B cell (primary cell): ENCODE measurements at regions not wholly inside any gene's neighbourhood (a gene's known extent, or its start where the extent isn't known, plus 50 kb on each side); places are given as distances from the start of the nearest gene placed in this dataset.

Source experiments
- ATAC-seq: fragments of 200-7000 bp; cut with Tn5 transposase; one replicate; pipeline ENCODE4 v1.10.0; 2021; ENCODE audit warnings: low read depth, mild to moderate bottlenecking, moderate number of reproducible peaks, moderate library complexity
- CTCF ChIA-PET: fragments of 350-600 bp; sonication (Branson Sonifier 250); formaldehyde crosslinking; loops from one replicate; lab custom pipeline; 2021; ENCODE audit warnings: antibody characterized with exemption, inconsistent platforms; lab: Charles Lee
- POLR2A ChIA-PET: fragments of 350-600 bp; sonication (Branson Sonifier 250); formaldehyde crosslinking; loops from one replicate; lab custom pipeline; 2021; ENCODE audit warnings: antibody characterized with exemption; lab: Charles Lee
- DNase-seq: peaks from one replicate; pipeline ENCODE4 v3.0.0; 2013
- H2AFZ ChIP-seq: 2 replicates; pipeline ENCODE4 v1.6.1; 2012; ENCODE audit warnings: mild to moderate bottlenecking, low read depth, low read length; ENCODE audit not compliant: insufficient read depth, poor library complexity, severe bottlenecking
- H3K27ac ChIP-seq, 2 donors: 1 replicate in 1 of 2; 2 replicates in 1 of 2; pipeline ENCODE4 v1.5.1; 2012 to 2013; ENCODE audit warnings: low read length in 2 of 2, mild to moderate bottlenecking in 2 of 2, moderate library complexity in 1 of 2
- H3K27me3 ChIP-seq, 4 experiments: fragments of 200-600 bp in 1 of 4; sonication (generic) in 1 of 4; replicated peaks in 1 of 4; 1 replicate in 2 of 4; 2 replicates in 2 of 4; pipeline versions ENCODE4 v1.6.1 to v1.7.0; 2013 to 2016; ENCODE audit warnings: low read length in 3 of 4, mild to moderate bottlenecking in 2 of 4, mixed read lengths in 1 of 4, moderate library complexity in 1 of 4; ENCODE audit not compliant: insufficient read depth in 4 of 4, control insufficient read depth in 3 of 4; ENCODE audit errors: control extremely low read depth in 1 of 4
- H3K36me3 ChIP-seq, 2 experiments: replicated peaks in 1 of 2; 1 replicate in 1 of 2; 2 replicates in 1 of 2; pipeline versions ENCODE4 v1.6.1 to v1.7.1; 2013; ENCODE audit warnings: low read length in 1 of 2; ENCODE audit not compliant: insufficient read depth in 2 of 2, control insufficient read depth in 1 of 2; ENCODE audit errors: control extremely low read depth in 1 of 2, extremely low read depth in 1 of 2
- H3K4me1 ChIP-seq, 2 donors: fragments of 200-600 bp in 1 of 2; sonication (generic) in 1 of 2; 1 replicate in 1 of 2; 2 replicates in 1 of 2; pipeline versions ENCODE4 v1.5.1 to v1.6.1; 2013 to 2017; ENCODE audit warnings: low read length in 2 of 2; ENCODE audit not compliant: control insufficient read depth in 2 of 2, insufficient read depth in 2 of 2
- H3K4me2 ChIP-seq: replicated peaks from 2 replicates; pipeline ENCODE3; 2012; ENCODE audit warnings: mild to moderate bottlenecking, low read depth, low read length; ENCODE audit not compliant: poor library complexity, severe bottlenecking
- H3K4me3 ChIP-seq, 5 experiments: fragments of 200-600 bp in 1 of 5; sonication (generic) in 1 of 5; 1 replicate in 3 of 5; 2 replicates in 2 of 5; pipeline versions ENCODE4 v1.5.1 to v1.7.0; 2011 to 2016; ENCODE audit warnings: low read length in 4 of 5, mild to moderate bottlenecking in 4 of 5, low read depth in 2 of 5, control low read depth in 1 of 5, moderate library complexity in 1 of 5; ENCODE audit not compliant: insufficient read depth in 1 of 5; ENCODE audit errors: control extremely low read depth in 1 of 5, extremely low read depth in 1 of 5
- H3K79me2 ChIP-seq: fragments of 200-600 bp; sonication (generic); one replicate; pipeline ENCODE4 v1.6.0; 2016; ENCODE audit warnings: low read length; ENCODE audit not compliant: control insufficient read depth, insufficient read depth
- H3K9ac ChIP-seq: fragments of 200-600 bp; sonication (generic); 2 replicates; pipeline ENCODE4 v1.6.1; 2017; ENCODE audit warnings: mild to moderate bottlenecking, low read length, moderate library complexity
- H3K9me3 ChIP-seq, 3 donors: one replicate each; pipeline versions ENCODE4 v1.6.1 to v1.7.1; 2013; ENCODE audit warnings: low read length in 2 of 3; ENCODE audit not compliant: control insufficient read depth in 2 of 3, insufficient read depth in 1 of 3; ENCODE audit errors: control extremely low read depth in 1 of 3
- H4K20me1 ChIP-seq: 2 replicates; pipeline ENCODE4 v1.6.0; 2012; ENCODE audit warnings: mild to moderate bottlenecking, low read length; ENCODE audit not compliant: insufficient read depth, control insufficient read depth, poor library complexity, severe bottlenecking
- H3K27ac Mint-ChIP-seq: one replicate; pipeline ENCODE4 v1.8.0; 2021; ENCODE audit warnings: mixed read lengths
- H3K27me3 Mint-ChIP-seq: one replicate; pipeline ENCODE4 v1.8.0; 2021; ENCODE audit warnings: mixed read lengths
- H3K4me1 Mint-ChIP-seq: one replicate; pipeline ENCODE4 v1.8.0; 2021; ENCODE audit warnings: mixed read lengths
- H3K4me3 Mint-ChIP-seq: one replicate; pipeline ENCODE4 v1.8.0; 2021; ENCODE audit warnings: mixed read lengths
- H3K9me3 Mint-ChIP-seq: one replicate; pipeline ENCODE4 v1.8.0; 2022; ENCODE audit warnings: mixed read lengths; ENCODE audit not compliant: insufficient read depth
- EZH2 ChIP-seq: IDR thresholded peaks from 2 replicates; pipeline ENCODE4 v1.6.1; 2012; ENCODE audit warnings: borderline replicate concordance, low read depth, mild to moderate bottlenecking, moderate library complexity, low read length; ENCODE audit not compliant: insufficient read depth, poor library complexity, severe bottlenecking
- WGBS: methylation state at CpG from one replicate; pipeline ENCODE4 v1.1.5; 2013; ENCODE audit warnings: missing lambda C conversion rate; ENCODE audit not compliant: insufficient coverage; 5-methylcytosine and 5-hydroxymethylcytosine counted together
- intact Hi-C: fragments of 100-400 bp; cut with micrococcal nuclease; formaldehyde crosslinking; loops from one replicate; pipeline ENCODE4 v1.10.0; 2022
- TF ChIP-seq, protein P1 (sequence below): fragments of 200-600 bp; IDR thresholded peaks from one replicate; pipeline ENCODE4 v1.8.0; 2022; ENCODE audit warnings: antibody characterized with exemption, mild to moderate bottlenecking

GRCh38 chr1:199466961-199467360 is 560.5 kb upstream of the NR5A2 start:
- no peaks in the 10 kb centered on the region for H3K27me3 ChIP-seq
- no peaks in the 10 kb centered on the region for H3K9me3 Mint-ChIP-seq
- H3K27ac ChIP-seq: no peak overlapping the region
- H2AFZ ChIP-seq: no peak overlapping the region
- H3K4me3 ChIP-seq: no peak overlapping the region
- no peaks in the 10 kb centered on the region for H3K36me3 ChIP-seq
- no peak overlapping the region for H3K9ac ChIP-seq
- no peaks in the 10 kb centered on the region for H4K20me1 ChIP-seq
- peaks cover 4 to 6% (median 4%) of the 10 kb centered on the region in 3 donors for H3K9me3 ChIP-seq
- no peak for ATAC-seq
- H3K4me1 ChIP-seq: no peaks in the 10 kb centered on the region
- H3K79me2 ChIP-seq: no peaks in the 10 kb centered on the region
- intact Hi-C loops: no loop called here
- H3K4me2 ChIP-seq: no peak overlapping the region
- H3K4me3 Mint-ChIP-seq: no peak overlapping the region
- no CpG with 5 or more reads among the region's 2 CpGs for WGBS
- CTCF ChIA-PET: interaction anchor here (0.8 to 1.4 kb wide), 2 partner anchors 17 to 33 kb away, joined by 3 read pairs; no protein-coding TSS in a partner anchor
- H3K4me1 Mint-ChIP-seq: no peaks in the 10 kb centered on the region
- POLR2A ChIA-PET: no interaction called here
- no peak for DNase-seq
- H3K27ac Mint-ChIP-seq: no peak overlapping the region
- H3K27me3 Mint-ChIP-seq: no peaks in the 10 kb centered on the region
- no peak for TF ChIP-seq EZH2
- TF ChIP-seq, protein P1, sequence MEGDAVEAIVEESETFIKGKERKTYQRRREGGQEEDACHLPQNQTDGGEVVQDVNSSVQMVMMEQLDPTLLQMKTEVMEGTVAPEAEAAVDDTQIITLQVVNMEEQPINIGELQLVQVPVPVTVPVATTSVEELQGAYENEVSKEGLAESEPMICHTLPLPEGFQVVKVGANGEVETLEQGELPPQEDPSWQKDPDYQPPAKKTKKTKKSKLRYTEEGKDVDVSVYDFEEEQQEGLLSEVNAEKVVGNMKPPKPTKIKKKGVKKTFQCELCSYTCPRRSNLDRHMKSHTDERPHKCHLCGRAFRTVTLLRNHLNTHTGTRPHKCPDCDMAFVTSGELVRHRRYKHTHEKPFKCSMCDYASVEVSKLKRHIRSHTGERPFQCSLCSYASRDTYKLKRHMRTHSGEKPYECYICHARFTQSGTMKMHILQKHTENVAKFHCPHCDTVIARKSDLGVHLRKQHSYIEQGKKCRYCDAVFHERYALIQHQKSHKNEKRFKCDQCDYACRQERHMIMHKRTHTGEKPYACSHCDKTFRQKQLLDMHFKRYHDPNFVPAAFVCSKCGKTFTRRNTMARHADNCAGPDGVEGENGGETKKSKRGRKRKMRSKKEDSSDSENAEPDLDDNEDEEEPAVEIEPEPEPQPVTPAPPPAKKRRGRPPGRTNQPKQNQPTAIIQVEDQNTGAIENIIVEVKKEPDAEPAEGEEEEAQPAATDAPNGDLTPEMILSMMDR: no peak

DNA sequence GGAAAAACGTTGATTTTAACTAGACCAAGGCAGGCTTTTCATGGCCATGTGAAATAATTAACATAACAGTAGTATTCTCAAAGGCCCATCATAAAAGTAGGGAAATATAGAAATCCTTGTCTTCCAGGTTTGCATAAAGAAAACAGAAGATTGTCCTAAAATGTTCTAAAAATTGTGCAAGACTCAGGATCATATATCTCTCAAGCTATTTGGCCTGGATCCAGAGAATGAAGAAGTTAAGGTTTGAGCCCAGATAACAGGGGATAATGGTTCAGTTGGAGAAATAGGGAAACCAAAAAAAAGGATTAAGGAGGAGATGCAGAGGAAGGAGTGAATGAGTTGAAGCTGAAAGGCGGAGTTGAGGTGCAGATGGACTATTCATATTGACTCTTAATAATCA is 555.5 kb upstream of the NR5A2 start:
- Histone ChIP-seq H3K27me3 (no peaks in the 10 kb centered on the region), H4K20me1 (no peaks in the 10 kb centered on the region), H3K27ac (no peak overlapping the region), H3K4me1 (no peaks in the 10 kb centered on the region), H3K4me2 (no peak overlapping the region), H3K4me3 (no peak overlapping the region), H3K79me2 (no peaks in the 10 kb centered on the region), H2AFZ (no peak overlapping the region), H3K9me3 (no peaks in the 10 kb centered on the region), H3K9ac (no peak overlapping the region), H3K36me3 (no peaks in the 10 kb centered on the region)
- TF ChIP-seq, protein P1: no peak
- TF ChIP-seq EZH2: no peak
- intact Hi-C loops: no loop called here
- Mint-ChIP-seq H3K4me3 (no peak overlapping the region), H3K27ac (no peak overlapping the region), H3K9me3 (no peaks in the 10 kb centered on the region), H3K4me1 (peaks cover 2% of the 10 kb centered on the region), H3K27me3 (no peaks in the 10 kb centered on the region)
- CTCF ChIA-PET: interaction anchor here (1.0 kb wide), 1 partner anchor 9 kb away, joined by 3 read pairs; no protein-coding TSS in a partner anchor
- ATAC-seq (no peak), DNase-seq (no peak)
- WGBS: no CpG with 5 or more reads among the region's 2 CpGs
- POLR2A ChIA-PET: no interaction called here
